ENCODE measurements at regions not wholly inside any gene's neighbourhood (a gene's known extent, or its start where the extent isn't known, plus 50 kb on each side); places are given as distances from the start of the nearest gene placed in this dataset.

DNA sequence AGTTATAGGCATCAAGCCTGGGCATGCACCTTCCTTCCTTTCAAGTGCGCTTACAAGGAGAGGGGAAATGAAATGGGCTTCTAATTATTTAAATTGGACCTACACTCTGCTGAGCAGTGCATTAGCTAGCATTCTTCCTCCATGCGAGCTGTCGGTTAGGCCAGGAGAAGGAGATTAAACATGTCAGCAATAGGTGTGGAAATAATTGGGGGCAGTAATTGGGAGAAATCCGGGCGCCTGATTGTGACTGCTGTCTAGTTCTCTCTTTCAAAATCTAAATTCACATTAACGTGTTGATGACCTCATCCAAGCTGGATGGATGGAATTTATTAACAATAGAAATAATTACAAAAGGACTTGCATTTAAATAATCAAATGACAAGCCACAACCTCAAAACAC lies 86.2 kb upstream of the SEL1L start:
- TF ChIP-seq, protein P1, sequence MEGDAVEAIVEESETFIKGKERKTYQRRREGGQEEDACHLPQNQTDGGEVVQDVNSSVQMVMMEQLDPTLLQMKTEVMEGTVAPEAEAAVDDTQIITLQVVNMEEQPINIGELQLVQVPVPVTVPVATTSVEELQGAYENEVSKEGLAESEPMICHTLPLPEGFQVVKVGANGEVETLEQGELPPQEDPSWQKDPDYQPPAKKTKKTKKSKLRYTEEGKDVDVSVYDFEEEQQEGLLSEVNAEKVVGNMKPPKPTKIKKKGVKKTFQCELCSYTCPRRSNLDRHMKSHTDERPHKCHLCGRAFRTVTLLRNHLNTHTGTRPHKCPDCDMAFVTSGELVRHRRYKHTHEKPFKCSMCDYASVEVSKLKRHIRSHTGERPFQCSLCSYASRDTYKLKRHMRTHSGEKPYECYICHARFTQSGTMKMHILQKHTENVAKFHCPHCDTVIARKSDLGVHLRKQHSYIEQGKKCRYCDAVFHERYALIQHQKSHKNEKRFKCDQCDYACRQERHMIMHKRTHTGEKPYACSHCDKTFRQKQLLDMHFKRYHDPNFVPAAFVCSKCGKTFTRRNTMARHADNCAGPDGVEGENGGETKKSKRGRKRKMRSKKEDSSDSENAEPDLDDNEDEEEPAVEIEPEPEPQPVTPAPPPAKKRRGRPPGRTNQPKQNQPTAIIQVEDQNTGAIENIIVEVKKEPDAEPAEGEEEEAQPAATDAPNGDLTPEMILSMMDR (IDR thresholded peaks at IDR 0.05) = no peak
- TF ChIP-seq POLR2A (IDR thresholded peaks at IDR 0.05) = no peak
